ENCODE measurements at regions not wholly inside any gene's neighbourhood (a gene's known extent, or its start where the extent isn't known, plus 50 kb on each side); places are given as distances from the start of the nearest gene placed in this dataset.

DNA sequence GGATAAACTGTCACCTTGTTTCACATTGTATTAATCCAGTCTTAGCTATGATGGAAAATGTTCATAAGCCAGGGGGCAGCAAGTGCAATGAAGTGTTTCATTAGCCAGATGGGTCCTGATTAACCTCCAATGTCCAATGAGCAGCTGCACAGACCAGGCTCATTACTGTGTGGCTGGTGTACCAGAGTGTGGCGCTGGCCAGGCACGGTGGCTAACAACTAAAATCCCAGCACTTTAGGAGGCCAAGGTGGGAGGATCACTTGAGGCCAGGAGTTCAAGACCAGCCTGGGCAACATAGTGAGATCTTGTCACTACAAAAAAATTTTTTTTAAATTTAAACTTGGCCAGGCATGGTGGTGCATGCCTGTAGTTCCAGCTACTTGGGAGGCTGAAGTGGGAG is 201.7 kb upstream of the FOXQ1 start (continued):
- no peak for TF ChIP-seq FOXK2 (IDR thresholded peaks at IDR 0.05)
- no peak for TF ChIP-seq BMI1 (IDR thresholded peaks at IDR 0.05; ENCODE audit: borderline replicate concordance)
- no peak for TF ChIP-seq ZNF622 (IDR thresholded peaks at IDR 0.05)
- TF ChIP-seq, protein P1, sequence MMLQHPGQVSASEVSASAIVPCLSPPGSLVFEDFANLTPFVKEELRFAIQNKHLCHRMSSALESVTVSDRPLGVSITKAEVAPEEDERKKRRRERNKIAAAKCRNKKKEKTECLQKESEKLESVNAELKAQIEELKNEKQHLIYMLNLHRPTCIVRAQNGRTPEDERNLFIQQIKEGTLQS (IDR thresholded peaks at IDR 0.05; ENCODE audit: borderline replicate concordance, extremely low read depth, low read depth, low read length) = no peak
- no peak for TF ChIP-seq NR2C2 (IDR thresholded peaks at IDR 0.05; ENCODE audit: borderline replicate concordance, control insufficient read depth, insufficient read length, low read depth)
- TF ChIP-seq SMAD5 (IDR thresholded peaks at IDR 0.05; ENCODE audit: low read depth) = no peak
- TF ChIP-seq MXI1 (IDR thresholded peaks at IDR 0.05; ENCODE audit: low read depth, low read length) = no peak
- TF ChIP-seq IKZF1 (conservative IDR thresholded peaks at IDR 0.05) = no peak
- TF ChIP-seq KAT2A (conservative IDR thresholded peaks at IDR 0.05; ENCODE audit: control insufficient read depth, low read depth, low read length) = no peak
- no peak for TF ChIP-seq CHD4 (IDR thresholded peaks at IDR 0.05)
- TF ChIP-seq, protein P2, sequence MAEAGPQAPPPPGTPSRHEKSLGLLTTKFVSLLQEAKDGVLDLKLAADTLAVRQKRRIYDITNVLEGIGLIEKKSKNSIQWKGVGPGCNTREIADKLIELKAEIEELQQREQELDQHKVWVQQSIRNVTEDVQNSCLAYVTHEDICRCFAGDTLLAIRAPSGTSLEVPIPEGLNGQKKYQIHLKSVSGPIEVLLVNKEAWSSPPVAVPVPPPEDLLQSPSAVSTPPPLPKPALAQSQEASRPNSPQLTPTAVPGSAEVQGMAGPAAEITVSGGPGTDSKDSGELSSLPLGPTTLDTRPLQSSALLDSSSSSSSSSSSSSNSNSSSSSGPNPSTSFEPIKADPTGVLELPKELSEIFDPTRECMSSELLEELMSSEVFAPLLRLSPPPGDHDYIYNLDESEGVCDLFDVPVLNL (IDR thresholded peaks at IDR 0.05; ENCODE audit: low read depth, low read length) = no peak
- TF ChIP-seq WRNIP1 (IDR thresholded peaks at IDR 0.05; ENCODE audit: borderline replicate concordance, low read depth, low read length) = no peak
- no peak for TF ChIP-seq SIN3A (IDR thresholded peaks at IDR 0.05; ENCODE audit: low read depth, low read length)
- no peak for TF ChIP-seq LARP7 (IDR thresholded peaks at IDR 0.05)

DNA sequence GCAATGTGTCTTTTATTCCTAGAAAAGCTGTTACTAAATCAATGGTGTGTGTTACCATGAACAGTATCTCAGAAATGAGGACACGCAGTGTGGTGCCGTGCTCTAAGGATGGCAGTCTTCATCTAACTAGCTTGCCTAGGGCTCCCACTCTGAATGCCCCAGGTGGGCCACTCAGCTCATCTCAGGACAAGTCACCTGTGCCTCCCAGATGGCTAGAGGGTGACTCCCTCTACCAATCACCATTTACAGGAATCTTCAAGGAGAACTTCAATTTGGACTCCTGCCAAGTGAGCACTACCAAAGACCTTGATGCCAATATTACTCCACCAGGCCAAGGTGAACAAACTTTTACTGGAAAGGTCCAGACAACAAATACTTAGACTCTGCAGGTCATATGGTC is 202.8 kb upstream of the FOXQ1 start:
- CTCF ChIA-PET = interaction anchor here (0.6 kb wide), 1 partner anchor 1822 kb away, joined by 3 read pairs; no protein-coding TSS in a partner anchor
- no peak for FAIRE-seq
- in situ Hi-C loops (cut with MboI) = no loop called here
- POLR2A ChIA-PET = no interaction called here
- intact Hi-C loops (cut with micrococcal nuclease; ENCODE audit: unreplicated experiment) = no loop called here
- Histone ChIP-seq H3K9ac (ENCODE audit: control insufficient read depth, insufficient read depth, low read length) (no peak overlapping the region), H3K4me1 (ENCODE audit: control insufficient read depth, insufficient read depth, low read length) (no peaks in the 10 kb centered on the region), H2AFZ (ENCODE audit: control insufficient read depth, low read depth, low read length) (no peak overlapping the region), H3K27me3 (replicated peaks in 1 of 2; ENCODE audit: control insufficient read depth in 2 of 2, insufficient read depth in 2 of 2, low read length in 1 of 2) (no peaks in the 10 kb centered on the region; a peak in 1 of 4 replicates), H3K27ac (ENCODE audit: control insufficient read depth, insufficient read depth) (no peak overlapping the region), H3K36me3 (ENCODE audit: control insufficient read depth in 2 of 2, insufficient read depth in 2 of 2, low read length in 1 of 2) (no peaks in the 10 kb centered on the region), H3K79me2 (ENCODE audit: control insufficient read depth, insufficient read depth, low read length) (no peaks in the 10 kb centered on the region), H3K9me3 (replicated peaks; ENCODE audit: control insufficient read depth, insufficient read depth, low read length) (no peaks in the 10 kb centered on the region), H3K4me3 (no peak overlapping the region), H3K4me2 (ENCODE audit: control insufficient read depth, insufficient read depth) (no peak overlapping the region), H4K20me1 (ENCODE audit: control insufficient read depth, insufficient read depth) (no peaks in the 10 kb centered on the region)
- WGBS (ENCODE audit: insufficient coverage, insufficient replicate concordance, low lambda C conversion rate, missing lambda C conversion rate) = 33% methylated on average over 2 of the region's 2 CpGs
- SMC1A ChIA-PET (ENCODE audit: uncharacterized antibody, unreplicated experiment) = no interaction called here
- no peak for DNase-seq (ENCODE audit: low read depth, low spot score)
- no peak for ATAC-seq
- BruUV-seq (replicated peaks) = no TSS peak
- RAD21 ChIA-PET (ENCODE audit: unreplicated experiment) = no interaction called here
- TF ChIP-seq POU2F2 (IDR thresholded peaks at IDR 0.05; ENCODE audit: borderline replicate concordance, low read depth, low read length) = no peak
- TF ChIP-seq, protein P3, sequence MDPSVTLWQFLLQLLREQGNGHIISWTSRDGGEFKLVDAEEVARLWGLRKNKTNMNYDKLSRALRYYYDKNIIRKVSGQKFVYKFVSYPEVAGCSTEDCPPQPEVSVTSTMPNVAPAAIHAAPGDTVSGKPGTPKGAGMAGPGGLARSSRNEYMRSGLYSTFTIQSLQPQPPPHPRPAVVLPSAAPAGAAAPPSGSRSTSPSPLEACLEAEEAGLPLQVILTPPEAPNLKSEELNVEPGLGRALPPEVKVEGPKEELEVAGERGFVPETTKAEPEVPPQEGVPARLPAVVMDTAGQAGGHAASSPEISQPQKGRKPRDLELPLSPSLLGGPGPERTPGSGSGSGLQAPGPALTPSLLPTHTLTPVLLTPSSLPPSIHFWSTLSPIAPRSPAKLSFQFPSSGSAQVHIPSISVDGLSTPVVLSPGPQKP (IDR thresholded peaks at IDR 0.05; ENCODE audit: low read depth, low read length) = no peak
- TF ChIP-seq NR2C2 (IDR thresholded peaks at IDR 0.05; ENCODE audit: borderline replicate concordance, control insufficient read depth, insufficient read length, low read depth) = no peak
- no peak for TF ChIP-seq PML (IDR thresholded peaks at IDR 0.05; ENCODE audit: low read length)
- no peak for TF ChIP-seq MYB (IDR thresholded peaks at IDR 0.05; ENCODE audit: borderline replicate concordance, low read depth, low read length)
- no peak for TF ChIP-seq IKZF1 (conservative IDR thresholded peaks at IDR 0.05)
- no peak for TF ChIP-seq JUNB (IDR thresholded peaks at IDR 0.05)
- TF ChIP-seq CEBPB (IDR thresholded peaks at IDR 0.05; ENCODE audit: borderline replicate concordance in 1 of 2, low read depth in 2 of 2, low read length in 2 of 2) = no peak
- TF ChIP-seq HCFC1 (IDR thresholded peaks at IDR 0.05; ENCODE audit: low read length) = no peak

Data from GM12878 (cell line).